ENCODE measurements at regions not wholly inside any gene's neighbourhood (a gene's known extent, or its start where the extent isn't known, plus 50 kb on each side); places are given as distances from the start of the nearest gene placed in this dataset.

GRCh38 chr2:48165070-48165753 lies 149.3 kb upstream of the FOXN2 start:
- no peaks in the 10 kb centered on the region for H3K4me1 ChIP-seq (ENCODE audit: control insufficient read depth, insufficient read depth, low read length)
- no peaks in the 10 kb centered on the region for H3K27me3 ChIP-seq (ENCODE audit: control insufficient read depth, insufficient read depth, low read length)
- no peak overlapping the region for H3K27ac ChIP-seq (ENCODE audit: low read depth, low read length)
- H3K36me3 ChIP-seq (ENCODE audit: control insufficient read depth, insufficient read depth, low read length): no peaks in the 10 kb centered on the region
- no peak overlapping the region for H3K9ac ChIP-seq (ENCODE audit: low read length)
- no peak overlapping the region for H3K4me3 ChIP-seq (ENCODE audit: low read length)

DNA sequence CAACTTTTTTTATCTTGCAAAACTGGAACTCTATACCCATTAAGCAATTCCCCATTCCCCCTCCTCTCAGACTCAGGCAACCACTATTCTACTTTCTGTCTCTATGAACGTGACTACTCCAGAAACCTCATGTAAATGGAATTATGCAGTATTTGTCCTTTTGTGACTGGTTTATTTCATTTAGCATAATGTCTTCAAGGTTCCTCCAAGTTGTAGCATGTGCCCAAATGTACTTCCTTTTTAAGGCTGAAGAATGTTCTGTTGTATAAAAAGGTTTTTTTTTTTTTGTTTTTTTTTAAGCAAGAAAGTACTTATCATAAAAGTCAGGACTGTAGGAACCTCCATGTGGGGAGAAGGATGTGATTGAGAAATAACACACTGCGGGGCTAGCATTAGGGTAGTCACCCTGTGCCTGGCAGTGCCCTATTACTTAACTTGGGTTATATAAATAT lies 145.3 kb upstream of the FOXN2 start:
- Histone ChIP-seq H3K27me3 (ENCODE audit: control insufficient read depth, insufficient read depth, low read length) (no peaks in the 10 kb centered on the region), H3K27ac (ENCODE audit: low read depth, low read length) (no peak overlapping the region)

DNA sequence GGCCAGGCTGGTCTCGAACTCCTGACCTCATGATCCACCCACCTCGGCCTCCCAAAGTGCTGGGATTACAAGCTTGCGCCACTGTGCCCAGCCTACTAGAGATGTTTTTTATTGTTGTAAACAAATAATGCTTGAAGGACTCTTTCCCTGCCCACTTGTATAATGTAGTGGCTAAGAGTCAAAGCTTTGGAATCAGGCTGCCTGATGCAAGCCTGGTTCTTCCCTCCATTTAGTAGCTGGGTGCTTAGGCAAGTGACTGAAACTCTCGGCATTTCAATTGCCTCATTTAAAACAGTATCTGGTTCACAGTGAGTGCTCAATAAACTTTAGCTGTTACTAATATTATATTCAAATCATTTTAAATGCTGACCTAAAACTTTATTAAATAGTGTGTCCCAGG lies 144.2 kb upstream of the FOXN2 start:
- Histone ChIP-seq H3K27ac (ENCODE audit: low read depth, low read length) (no peak overlapping the region), H3K36me3 (ENCODE audit: control insufficient read depth, insufficient read depth, low read length) (no peaks in the 10 kb centered on the region), H3K4me3 (ENCODE audit: low read length) (no peak overlapping the region), H3K4me1 (ENCODE audit: control insufficient read depth, insufficient read depth, low read length) (no peaks in the 10 kb centered on the region), H3K9ac (ENCODE audit: low read length) (no peak overlapping the region), H3K27me3 (ENCODE audit: control insufficient read depth, insufficient read depth, low read length) (no peaks in the 10 kb centered on the region)

More for the DNA sequence above, 145.3 kb upstream of the FOXN2 start:
- H3K4me1 ChIP-seq (ENCODE audit: control insufficient read depth, insufficient read depth, low read length): no peaks in the 10 kb centered on the region
- no peaks in the 10 kb centered on the region for H3K36me3 ChIP-seq (ENCODE audit: control insufficient read depth, insufficient read depth, low read length)
- H3K9ac ChIP-seq (ENCODE audit: low read length): no peak overlapping the region
- H3K4me3 ChIP-seq (ENCODE audit: low read length): no peak overlapping the region

GRCh38 chr2:48173141-48173540 lies 141.3 kb upstream of the FOXN2 start:
- Histone ChIP-seq H3K27me3 (ENCODE audit: control insufficient read depth, insufficient read depth, low read length) (no peaks in the 10 kb centered on the region), H3K9ac (ENCODE audit: low read length) (no peak overlapping the region), H3K27ac (ENCODE audit: low read depth, low read length) (no peak overlapping the region), H3K36me3 (ENCODE audit: control insufficient read depth, insufficient read depth, low read length) (no peaks in the 10 kb centered on the region), H3K4me1 (ENCODE audit: control insufficient read depth, insufficient read depth, low read length) (no peaks in the 10 kb centered on the region), H3K4me3 (ENCODE audit: low read length) (no peak overlapping the region)

DNA sequence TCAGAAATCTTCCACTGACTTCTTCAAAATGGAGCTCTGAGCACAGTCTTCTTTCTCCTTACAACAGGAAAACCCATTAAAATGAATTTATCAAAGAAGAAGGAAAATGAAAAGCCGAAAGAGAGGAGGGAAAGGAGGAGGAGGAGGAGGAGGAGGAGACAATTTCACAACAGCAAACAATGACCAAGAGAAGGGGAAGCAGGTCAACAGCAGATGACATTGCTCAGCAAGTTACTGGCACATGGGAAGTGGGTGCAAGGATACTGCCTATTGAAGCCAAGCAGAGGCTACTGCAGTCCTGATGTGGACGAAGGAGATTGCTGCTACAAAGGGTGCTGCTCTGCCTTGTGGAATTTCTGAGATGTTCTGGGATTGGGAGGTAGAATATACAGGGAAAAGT lies 140.0 kb upstream of the FOXN2 start:
- no peak overlapping the region for H3K9ac ChIP-seq (ENCODE audit: low read length)
- no peaks in the 10 kb centered on the region for H3K27me3 ChIP-seq (ENCODE audit: control insufficient read depth, insufficient read depth, low read length)
- H3K36me3 ChIP-seq (ENCODE audit: control insufficient read depth, insufficient read depth, low read length): no peaks in the 10 kb centered on the region
- H3K4me3 ChIP-seq (ENCODE audit: low read length): no peak overlapping the region
- H3K4me1 ChIP-seq (ENCODE audit: control insufficient read depth, insufficient read depth, low read length): no peaks in the 10 kb centered on the region
- no peak overlapping the region for H3K27ac ChIP-seq (ENCODE audit: low read depth, low read length)

DNA sequence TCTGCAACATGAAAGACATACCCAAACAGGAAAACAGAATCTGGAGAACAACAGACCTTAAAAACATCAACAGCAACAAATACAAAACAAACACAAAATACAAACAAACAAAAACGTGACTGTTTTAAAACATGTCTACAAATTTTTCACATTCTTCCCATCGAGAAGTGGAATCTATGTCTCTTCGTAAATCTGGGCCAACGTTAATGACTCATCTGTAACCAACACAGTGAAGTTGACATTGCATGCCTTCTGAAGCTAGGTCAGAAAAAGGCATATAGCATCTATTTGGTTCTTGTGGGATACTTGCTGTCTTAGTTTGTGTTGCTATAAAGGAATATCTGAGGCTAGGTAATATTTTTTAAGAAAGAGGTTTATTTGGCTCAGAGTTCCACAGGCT lies 139.2 kb upstream of the FOXN2 start:
- no peak overlapping the region for H3K27ac ChIP-seq (ENCODE audit: low read depth, low read length)
- no peaks in the 10 kb centered on the region for H3K36me3 ChIP-seq (ENCODE audit: control insufficient read depth, insufficient read depth, low read length)
- H3K4me1 ChIP-seq (ENCODE audit: control insufficient read depth, insufficient read depth, low read length): no peaks in the 10 kb centered on the region
- H3K9ac ChIP-seq (ENCODE audit: low read length): no peak overlapping the region
- no peak overlapping the region for H3K4me3 ChIP-seq (ENCODE audit: low read length)
- no peaks in the 10 kb centered on the region for H3K27me3 ChIP-seq (ENCODE audit: control insufficient read depth, insufficient read depth, low read length)

GRCh38 chr2:48175656-48176055 lies 138.8 kb upstream of the FOXN2 start:
- Histone ChIP-seq H3K4me1 (ENCODE audit: control insufficient read depth, insufficient read depth, low read length) (no peaks in the 10 kb centered on the region), H3K4me3 (ENCODE audit: low read length) (no peak overlapping the region), H3K9ac (ENCODE audit: low read length) (no peak overlapping the region), H3K27ac (ENCODE audit: low read depth, low read length) (no peak overlapping the region), H3K27me3 (ENCODE audit: control insufficient read depth, insufficient read depth, low read length) (no peaks in the 10 kb centered on the region), H3K36me3 (ENCODE audit: control insufficient read depth, insufficient read depth, low read length) (no peaks in the 10 kb centered on the region)

DNA sequence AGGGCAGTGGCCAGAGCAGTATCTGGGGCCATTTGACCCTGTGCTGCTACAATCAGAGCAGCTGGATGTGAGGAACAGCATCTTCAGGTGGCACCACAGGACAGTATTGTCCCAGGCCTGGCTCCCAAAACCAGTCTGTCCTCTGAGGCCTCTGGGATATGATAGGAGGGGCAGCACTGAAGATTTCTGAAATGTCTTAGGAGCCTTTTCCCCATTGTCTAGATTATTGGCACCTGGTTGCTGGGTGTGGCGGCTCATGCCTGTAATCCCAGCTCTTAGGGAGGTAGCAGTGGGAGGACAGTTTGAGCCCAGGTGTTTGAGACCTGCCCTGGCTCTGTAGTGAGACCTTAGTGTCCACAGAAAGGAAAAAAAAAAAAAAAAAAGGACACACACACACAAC lies 137.6 kb upstream of the FOXN2 start:
- H3K36me3 ChIP-seq (ENCODE audit: control insufficient read depth, insufficient read depth, low read length): no peaks in the 10 kb centered on the region
- H3K27ac ChIP-seq (ENCODE audit: low read depth, low read length): no peak overlapping the region
- no peak overlapping the region for H3K9ac ChIP-seq (ENCODE audit: low read length)
- H3K4me3 ChIP-seq (ENCODE audit: low read length): no peak overlapping the region
- no peaks in the 10 kb centered on the region for H3K27me3 ChIP-seq (ENCODE audit: control insufficient read depth, insufficient read depth, low read length)
- H3K4me1 ChIP-seq (ENCODE audit: control insufficient read depth, insufficient read depth, low read length): no peaks in the 10 kb centered on the region

DNA sequence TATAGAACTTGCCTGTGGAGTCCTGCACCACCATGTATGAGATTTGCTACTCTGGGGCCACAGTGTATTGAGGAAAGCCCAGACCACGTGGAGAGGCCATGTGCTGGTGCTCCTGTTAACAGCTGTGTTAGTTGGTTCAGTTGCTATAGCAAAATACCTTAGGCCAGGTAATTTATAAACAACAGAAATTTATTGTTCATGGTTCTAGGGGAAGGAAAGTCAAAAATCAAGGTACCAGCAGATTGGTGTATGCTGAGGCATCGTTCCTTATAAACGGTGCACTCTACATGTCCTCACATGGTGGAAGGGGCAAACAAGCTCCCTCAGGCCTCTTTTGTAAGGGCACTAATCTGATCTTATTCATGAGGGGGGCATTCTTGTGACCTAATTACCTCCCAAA lies 135.9 kb upstream of the FOXN2 start:
- H3K9ac ChIP-seq (ENCODE audit: low read length): no peak overlapping the region
- H3K4me3 ChIP-seq (ENCODE audit: low read length): no peak overlapping the region
- H3K27me3 ChIP-seq (ENCODE audit: control insufficient read depth, insufficient read depth, low read length): no peaks in the 10 kb centered on the region
- no peak overlapping the region for H3K27ac ChIP-seq (ENCODE audit: low read depth, low read length)
- no peaks in the 10 kb centered on the region for H3K4me1 ChIP-seq (ENCODE audit: control insufficient read depth, insufficient read depth, low read length)
- no peaks in the 10 kb centered on the region for H3K36me3 ChIP-seq (ENCODE audit: control insufficient read depth, insufficient read depth, low read length)

- Histone ChIP-seq H3K27me3 (ENCODE audit: control insufficient read depth, insufficient read depth, low read length) (no peaks in the 10 kb centered on the region), H3K27ac (ENCODE audit: low read depth, low read length) (no peak overlapping the region), H3K4me3 (ENCODE audit: low read length) (no peak overlapping the region), H3K36me3 (ENCODE audit: control insufficient read depth, insufficient read depth, low read length) (no peaks in the 10 kb centered on the region), H3K4me1 (ENCODE audit: control insufficient read depth, insufficient read depth, low read length) (no peaks in the 10 kb centered on the region), H3K9ac (ENCODE audit: low read length) (no peak overlapping the region)
Measured at GRCh38 chr2:48180557-48180956, 133.9 kb upstream of the FOXN2 start.

DNA sequence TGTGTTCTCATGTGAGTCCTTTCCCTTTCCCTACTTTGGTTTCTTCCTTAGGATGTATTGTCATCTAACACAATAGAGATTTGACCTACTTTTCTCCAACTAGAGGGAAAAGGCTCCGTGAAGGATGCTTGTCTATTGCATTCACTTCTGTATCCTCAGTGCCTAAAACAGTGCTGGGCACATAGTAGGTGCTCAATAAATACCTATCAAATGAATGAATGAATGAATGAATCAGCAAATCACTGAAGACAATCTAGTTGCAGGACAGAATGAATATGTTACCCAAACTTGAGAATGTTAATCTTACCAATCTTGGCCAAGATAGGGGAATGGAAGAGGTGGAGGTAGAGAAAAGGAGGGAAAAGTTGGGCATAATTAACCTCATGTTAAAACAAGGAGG lies 131.2 kb upstream of the FOXN2 start:
- Histone ChIP-seq H3K27ac (ENCODE audit: low read depth, low read length) (no peak overlapping the region), H3K4me1 (ENCODE audit: control insufficient read depth, insufficient read depth, low read length) (no peaks in the 10 kb centered on the region), H3K4me3 (ENCODE audit: low read length) (no peak overlapping the region), H3K9ac (ENCODE audit: low read length) (no peak overlapping the region), H3K36me3 (ENCODE audit: control insufficient read depth, insufficient read depth, low read length) (no peaks in the 10 kb centered on the region), H3K27me3 (ENCODE audit: control insufficient read depth, insufficient read depth, low read length) (no peaks in the 10 kb centered on the region)

GRCh38 chr2:48183991-48184390 lies 130.5 kb upstream of the FOXN2 start:
- H3K4me1 ChIP-seq (ENCODE audit: control insufficient read depth, insufficient read depth, low read length): no peaks in the 10 kb centered on the region
- no peak overlapping the region for H3K9ac ChIP-seq (ENCODE audit: low read length)
- no peak overlapping the region for H3K27ac ChIP-seq (ENCODE audit: low read depth, low read length)
- no peaks in the 10 kb centered on the region for H3K27me3 ChIP-seq (ENCODE audit: control insufficient read depth, insufficient read depth, low read length)
- no peak overlapping the region for H3K4me3 ChIP-seq (ENCODE audit: low read length)
- no peaks in the 10 kb centered on the region for H3K36me3 ChIP-seq (ENCODE audit: control insufficient read depth, insufficient read depth, low read length)

GRCh38 chr2:48187503-48187902 lies 127.0 kb upstream of the FOXN2 start:
- H3K27ac ChIP-seq (ENCODE audit: low read depth, low read length): no peak overlapping the region
- H3K9ac ChIP-seq (ENCODE audit: low read length): no peak overlapping the region
- H3K4me3 ChIP-seq (ENCODE audit: low read length): no peak overlapping the region
- no peaks in the 10 kb centered on the region for H3K4me1 ChIP-seq (ENCODE audit: control insufficient read depth, insufficient read depth, low read length)
- no peaks in the 10 kb centered on the region for H3K27me3 ChIP-seq (ENCODE audit: control insufficient read depth, insufficient read depth, low read length)
- H3K36me3 ChIP-seq (ENCODE audit: control insufficient read depth, insufficient read depth, low read length): no peaks in the 10 kb centered on the region
